Liver (tissue), 8 donors: ENCODE measurements at regions not wholly inside any gene's neighbourhood (a gene's known extent, or its start where the extent isn't known, plus 50 kb on each side); places are given as distances from the start of the nearest gene placed in this dataset.
"Not testable (repeated sequence)": the region's sequence is repeated elsewhere in the genome, so short reads cannot be mapped to it uniquely, and the experiment has no call there.

Source experiments
- DNase-seq: peaks from one replicate; pipeline ENCODE4 v3.0.0-alpha.2; 2017; ENCODE audit warnings: low spot score
- H3K27ac ChIP-seq, 2 donors: one replicate each; pipeline ENCODE4 v1.7.0; 2013; ENCODE audit warnings: inconsistent platforms in 2 of 2, low read length in 2 of 2, control low read depth in 1 of 2, low read depth in 1 of 2, mild to moderate bottlenecking in 1 of 2
- H3K27me3 ChIP-seq, 4 donors: one replicate each; pipeline versions ENCODE4 v1.6.1 to v1.7.0; 2013; ENCODE audit warnings: low read length in 3 of 4, inconsistent platforms in 1 of 4, mild to moderate bottlenecking in 1 of 4, moderate library complexity in 1 of 4; ENCODE audit not compliant: control insufficient read depth in 4 of 4, insufficient read depth in 4 of 4
- H3K36me3 ChIP-seq, 4 donors: one replicate each; pipeline versions ENCODE4 v1.6.1 to v1.7.0; 2013; ENCODE audit warnings: low read length in 3 of 4, mild to moderate bottlenecking in 3 of 4, low read depth in 1 of 4, moderate library complexity in 1 of 4; ENCODE audit not compliant: control insufficient read depth in 4 of 4, insufficient read depth in 3 of 4
- H3K4me1 ChIP-seq, 4 donors: one replicate each; pipeline versions ENCODE4 v1.6.1 to v1.7.0; 2013; ENCODE audit warnings: low read length in 3 of 4, mild to moderate bottlenecking in 3 of 4, moderate library complexity in 1 of 4; ENCODE audit not compliant: control insufficient read depth in 4 of 4, insufficient read depth in 4 of 4
- H3K4me3 ChIP-seq, 3 donors: one replicate each; pipeline versions ENCODE4 v1.6.1 to v1.7.0; 2013; ENCODE audit warnings: low read length in 3 of 3, control low read depth in 1 of 3, low read depth in 1 of 3, mild to moderate bottlenecking in 1 of 3
- H3K9ac ChIP-seq, 2 donors: one replicate each; pipeline ENCODE4 v1.7.0; 2013; ENCODE audit warnings: low read length in 2 of 2, mild to moderate bottlenecking in 2 of 2, moderate library complexity in 2 of 2, control low read depth in 1 of 2, low read depth in 1 of 2
- H3K9me3 ChIP-seq, 4 donors: one replicate each; pipeline versions ENCODE4 v1.6.1 to v1.7.0; 2013; ENCODE audit warnings: low read length in 3 of 4; ENCODE audit not compliant: control insufficient read depth in 4 of 4
- ATF3 ChIP-seq: IDR thresholded peaks from 2 replicates; pipeline ENCODE4 v1.6.1; 2016; ENCODE audit warnings: antibody characterized with exemption
- FOXA1 ChIP-seq: IDR thresholded peaks from 2 replicates; pipeline ENCODE4 v1.6.1; 2016; ENCODE audit warnings: antibody characterized with exemption
- FOXA2 ChIP-seq: IDR thresholded peaks from 2 replicates; pipeline ENCODE4 v1.6.1; 2016; ENCODE audit warnings: antibody characterized with exemption
- GABPA ChIP-seq, 2 donors: IDR thresholded peaks in 1 of 2; conservative IDR thresholded peaks in 1 of 2; 2 replicates each; pipeline ENCODE4 v1.6.1; 2016; ENCODE audit warnings: antibody characterized with exemption in 2 of 2, mild to moderate bottlenecking in 1 of 2, moderate library complexity in 1 of 2
- HNF4A ChIP-seq, 2 donors: conservative IDR thresholded peaks; 2 replicates each; pipeline ENCODE4 v1.6.1; 2016; ENCODE audit warnings: antibody characterized with exemption in 2 of 2, mild to moderate bottlenecking in 2 of 2
- HNF4G ChIP-seq: IDR thresholded peaks from 2 replicates; pipeline ENCODE4 v1.6.1; 2016; ENCODE audit warnings: antibody characterized with exemption
- MAX ChIP-seq: IDR thresholded peaks from 2 replicates; pipeline ENCODE4 v1.6.1; 2016; ENCODE audit warnings: antibody characterized with exemption
- NR2F2 ChIP-seq: IDR thresholded peaks from 2 replicates; pipeline ENCODE4 v1.6.1; 2016; ENCODE audit warnings: antibody characterized with exemption
- REST ChIP-seq: IDR thresholded peaks from 2 replicates; pipeline ENCODE4 v1.6.1; 2016; ENCODE audit warnings: antibody characterized with exemption, mild to moderate bottlenecking
- SP1 ChIP-seq: IDR thresholded peaks from 2 replicates; pipeline ENCODE4 v1.6.1; 2018; ENCODE audit warnings: antibody characterized with exemption, mild to moderate bottlenecking
- TAF1 ChIP-seq: conservative IDR thresholded peaks from 2 replicates; pipeline ENCODE4 v1.6.1; 2016; ENCODE audit warnings: antibody characterized with exemption, mild to moderate bottlenecking
- YY1 ChIP-seq: IDR thresholded peaks from 2 replicates; pipeline ENCODE4 v1.6.1; 2016; ENCODE audit warnings: antibody characterized with exemption, mild to moderate bottlenecking
- ZBTB33 ChIP-seq: IDR thresholded peaks from 2 replicates; pipeline ENCODE4 v1.6.1; 2016; ENCODE audit warnings: antibody characterized with exemption
- WGBS: extraction: QIAGEN DNeasy Blood & Tissue Kit; methylation state at CpG from one replicate; pipeline ENCODE4 v1.1.7; 2013; 5-methylcytosine and 5-hydroxymethylcytosine counted together
- TF ChIP-seq, protein P1 (sequence below): fragments of 150-350 bp; IDR thresholded peaks from 2 replicates; pipeline ENCODE4 v1.5.1; 2017; ENCODE audit warnings: improper control_type of control experiment, low read depth, low read length; ENCODE audit not compliant: missing input control
- donor health status: healthy.
- donor health status: healthy.
- donor health status: healthy.
- donor health status: healthy.
- donor health status: healthy.

DNA sequence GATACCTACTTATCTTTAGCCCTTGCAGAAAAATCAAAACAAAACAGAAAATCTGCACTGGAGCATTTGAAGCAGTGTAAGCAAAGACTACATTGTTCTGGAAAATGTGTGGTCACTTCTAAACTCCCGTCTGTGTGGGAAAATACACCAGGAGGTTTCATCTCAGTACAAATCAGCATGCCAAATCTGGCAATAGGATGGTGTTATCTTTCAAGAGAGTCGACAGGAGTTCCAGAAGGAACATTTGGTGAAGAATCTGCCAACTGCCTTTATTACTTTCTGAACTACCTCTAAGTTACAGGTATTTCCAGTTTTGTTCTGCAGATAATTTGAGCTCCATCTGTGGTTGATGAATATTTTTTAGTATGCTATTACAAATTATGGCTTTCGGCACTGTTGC, 1348.0 kb downstream of the RAPGEF2 start:
- no peak overlapping the region for H3K4me3 ChIP-seq
- H3K4me1 ChIP-seq = no peaks in the 10 kb centered on the region
- H3K9me3 ChIP-seq = no peaks in the 10 kb centered on the region
- no peak overlapping the region for H3K27ac ChIP-seq
- no peak for DNase-seq
- H3K9ac ChIP-seq = no peak overlapping the region
- WGBS = 56% methylated on average over 3 of the region's 3 CpGs
- no peak for TF ChIP-seq FOXA2
- no peak for TF ChIP-seq MAX
- TF ChIP-seq HNF4A (conservative IDR thresholded peaks at IDR 0.05) = no peak
- no peak for TF ChIP-seq GABPA (IDR thresholded peaks at IDR 0.05 in 1 of 2, conservative IDR thresholded peaks at IDR 0.05 in 1 of 2)
- no peak for TF ChIP-seq REST
- TF ChIP-seq TAF1 = no peak
- no peak for TF ChIP-seq YY1
- TF ChIP-seq FOXA1 = no peak
- TF ChIP-seq HNF4G = no peak
- H3K27me3 ChIP-seq = peaks cover 0 to 2% (median 0%) of the 10 kb centered on the region in 4 donors
- no peaks in the 10 kb centered on the region for H3K36me3 ChIP-seq

DNA sequence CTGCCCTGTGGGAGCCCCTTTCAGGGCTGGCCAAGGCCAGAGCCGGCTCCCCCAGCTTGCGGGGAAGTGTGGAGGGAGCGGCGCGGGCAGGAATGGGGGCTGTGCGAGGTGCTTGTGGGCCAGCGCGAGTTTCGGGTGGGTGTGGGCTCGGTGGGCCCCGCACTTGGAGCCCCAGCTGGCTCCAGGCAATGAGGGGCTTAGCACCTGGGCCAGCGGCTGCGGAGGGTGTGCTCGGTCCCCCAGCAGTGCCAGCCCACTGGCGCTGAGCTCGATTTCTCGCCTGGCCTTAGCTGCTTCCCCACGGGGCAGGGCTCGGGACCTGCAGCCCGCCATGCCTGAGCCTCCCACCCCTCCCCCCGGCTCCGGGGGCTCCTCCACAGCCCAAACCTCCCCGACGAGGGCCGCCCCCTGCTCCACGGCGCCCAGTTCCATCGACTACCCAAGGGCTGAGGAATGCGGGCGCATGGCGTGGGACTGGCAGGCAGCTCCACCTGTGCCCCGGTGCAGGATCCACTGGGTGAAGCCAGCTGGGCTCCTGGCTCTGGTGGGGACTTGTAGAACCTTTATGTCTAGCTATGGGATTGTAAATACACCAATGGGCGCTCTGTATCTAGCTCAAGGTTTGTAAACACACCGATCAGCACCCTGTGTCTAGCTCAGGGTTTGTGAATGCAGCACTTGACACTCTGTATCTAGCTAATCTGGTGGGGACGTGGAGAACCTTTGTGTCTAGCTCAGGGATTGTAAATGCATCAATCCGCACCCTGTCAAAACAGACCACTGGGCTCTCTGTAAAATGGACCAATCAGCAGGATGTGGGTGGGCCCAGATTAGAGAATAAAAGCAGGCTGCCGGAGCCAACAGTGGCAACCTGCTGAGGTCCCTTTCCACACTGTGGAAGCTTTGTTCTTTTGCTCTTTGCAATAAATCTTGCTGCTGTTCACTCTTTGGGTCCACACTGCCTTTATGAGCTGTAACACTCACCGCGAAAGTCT, 1379.1 kb downstream of the RAPGEF2 start:
- not testable (repeated sequence) for H3K9ac ChIP-seq, H3K27ac ChIP-seq, H3K4me3 ChIP-seq, H3K4me1 ChIP-seq, H3K9me3 ChIP-seq, DNase-seq, H3K27me3 ChIP-seq, H3K36me3 ChIP-seq
- 86% methylated on average over 39 of the region's 39 CpGs for WGBS

GRCh38 chr4:160485071-160485687, 1382.3 kb downstream of the RAPGEF2 start:
- 77% methylated on average over 1 of the region's 1 CpG for WGBS
- H3K4me3 ChIP-seq = no peak overlapping the region
- no peaks in the 10 kb centered on the region for H3K4me1 ChIP-seq
- no peaks in the 10 kb centered on the region for H3K27me3 ChIP-seq
- H3K9ac ChIP-seq = no peak overlapping the region
- no peak overlapping the region for H3K27ac ChIP-seq
- no peaks in the 10 kb centered on the region for H3K36me3 ChIP-seq
- H3K9me3 ChIP-seq = no peaks in the 10 kb centered on the region
- TF ChIP-seq FOXA1 (no peak), NR2F2 (no peak), FOXA2 (no peak), GABPA (IDR thresholded peaks at IDR 0.05 in 1 of 2, conservative IDR thresholded peaks at IDR 0.05 in 1 of 2) (no peak), SP1 (no peak), ATF3 (no peak), ZBTB33 (no peak), YY1 (no peak)
- TF ChIP-seq, protein P1, sequence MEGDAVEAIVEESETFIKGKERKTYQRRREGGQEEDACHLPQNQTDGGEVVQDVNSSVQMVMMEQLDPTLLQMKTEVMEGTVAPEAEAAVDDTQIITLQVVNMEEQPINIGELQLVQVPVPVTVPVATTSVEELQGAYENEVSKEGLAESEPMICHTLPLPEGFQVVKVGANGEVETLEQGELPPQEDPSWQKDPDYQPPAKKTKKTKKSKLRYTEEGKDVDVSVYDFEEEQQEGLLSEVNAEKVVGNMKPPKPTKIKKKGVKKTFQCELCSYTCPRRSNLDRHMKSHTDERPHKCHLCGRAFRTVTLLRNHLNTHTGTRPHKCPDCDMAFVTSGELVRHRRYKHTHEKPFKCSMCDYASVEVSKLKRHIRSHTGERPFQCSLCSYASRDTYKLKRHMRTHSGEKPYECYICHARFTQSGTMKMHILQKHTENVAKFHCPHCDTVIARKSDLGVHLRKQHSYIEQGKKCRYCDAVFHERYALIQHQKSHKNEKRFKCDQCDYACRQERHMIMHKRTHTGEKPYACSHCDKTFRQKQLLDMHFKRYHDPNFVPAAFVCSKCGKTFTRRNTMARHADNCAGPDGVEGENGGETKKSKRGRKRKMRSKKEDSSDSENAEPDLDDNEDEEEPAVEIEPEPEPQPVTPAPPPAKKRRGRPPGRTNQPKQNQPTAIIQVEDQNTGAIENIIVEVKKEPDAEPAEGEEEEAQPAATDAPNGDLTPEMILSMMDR = no peak
- no peak for DNase-seq
